ENCODE measurements at regions not wholly inside any gene's neighbourhood (a gene's known extent, or its start where the extent isn't known, plus 50 kb on each side); places are given as distances from the start of the nearest gene placed in this dataset.

GRCh38 chr1:221067721-221068120 lies 188.5 kb downstream of the HLX start:
- TF ChIP-seq CTCF (conservative IDR thresholded peaks at IDR 0.05): no peak
- no peak for TF ChIP-seq ZFX (IDR thresholded peaks at IDR 0.05)
